ENCODE measurements at regions not wholly inside any gene's neighbourhood (a gene's known extent, or its start where the extent isn't known, plus 50 kb on each side); places are given as distances from the start of the nearest gene placed in this dataset.

DNA sequence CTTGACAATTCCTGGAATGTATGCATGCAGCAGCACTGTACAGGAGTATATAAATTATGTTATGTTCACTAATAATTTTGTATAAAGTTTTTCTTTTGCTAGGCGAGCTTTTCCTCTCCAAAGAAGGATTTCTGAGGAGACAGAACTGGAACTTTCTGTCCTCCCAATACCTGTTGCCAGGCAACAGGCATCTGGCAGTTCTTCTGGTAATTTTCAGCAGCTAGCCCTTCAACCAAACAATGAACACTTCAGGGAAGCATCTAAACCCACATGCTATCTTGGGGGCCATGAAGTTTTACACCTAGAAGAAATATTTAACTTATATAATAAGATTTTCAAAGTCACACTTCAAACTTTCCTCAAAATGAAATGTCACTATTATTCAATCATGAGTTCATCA, 162.9 kb upstream of the SYT10 start:
- TF ChIP-seq, protein P1, sequence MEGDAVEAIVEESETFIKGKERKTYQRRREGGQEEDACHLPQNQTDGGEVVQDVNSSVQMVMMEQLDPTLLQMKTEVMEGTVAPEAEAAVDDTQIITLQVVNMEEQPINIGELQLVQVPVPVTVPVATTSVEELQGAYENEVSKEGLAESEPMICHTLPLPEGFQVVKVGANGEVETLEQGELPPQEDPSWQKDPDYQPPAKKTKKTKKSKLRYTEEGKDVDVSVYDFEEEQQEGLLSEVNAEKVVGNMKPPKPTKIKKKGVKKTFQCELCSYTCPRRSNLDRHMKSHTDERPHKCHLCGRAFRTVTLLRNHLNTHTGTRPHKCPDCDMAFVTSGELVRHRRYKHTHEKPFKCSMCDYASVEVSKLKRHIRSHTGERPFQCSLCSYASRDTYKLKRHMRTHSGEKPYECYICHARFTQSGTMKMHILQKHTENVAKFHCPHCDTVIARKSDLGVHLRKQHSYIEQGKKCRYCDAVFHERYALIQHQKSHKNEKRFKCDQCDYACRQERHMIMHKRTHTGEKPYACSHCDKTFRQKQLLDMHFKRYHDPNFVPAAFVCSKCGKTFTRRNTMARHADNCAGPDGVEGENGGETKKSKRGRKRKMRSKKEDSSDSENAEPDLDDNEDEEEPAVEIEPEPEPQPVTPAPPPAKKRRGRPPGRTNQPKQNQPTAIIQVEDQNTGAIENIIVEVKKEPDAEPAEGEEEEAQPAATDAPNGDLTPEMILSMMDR (IDR thresholded peaks at IDR 0.05) = no peak
- TF ChIP-seq POLR2AphosphoS5 (IDR thresholded peaks at IDR 0.05) = no peak
- TF ChIP-seq POLR2A (IDR thresholded peaks at IDR 0.05) = no peak
- no peak for TF ChIP-seq EP300 (IDR thresholded peaks at IDR 0.05)
